NCI-H524 treated with DMSO at 0.1 percent for 48 hours (cell line): ENCODE measurements at regions not wholly inside any gene's neighbourhood (a gene's known extent, or its start where the extent isn't known, plus 50 kb on each side); places are given as distances from the start of the nearest gene placed in this dataset.
A peak's percentile ranks its signal among the peaks of the same experiment; 100 is the strongest.

Experiments used
- DNase-seq: peaks from one replicate; lab custom pipeline; 2025; lab: John Stamatoyannopoulos, UW

GRCh38 chr6:45830441-45831139 lies 185.1 kb downstream of the CLIC5 start:
- no peak for DNase-seq

- no peak for DNase-seq
Observed at GRCh38 chr6:45829873-45830272, 185.8 kb downstream of the CLIC5 start.

- DNase-seq, result no peak
Observed at GRCh38 chr6:45827952-45828530, 187.6 kb downstream of the CLIC5 start.

GRCh38 chr6:45822873-45823272 lies 192.8 kb downstream of the CLIC5 start:
- no peak for DNase-seq

GRCh38 chr6:45822246-45822812 lies 193.3 kb downstream of the CLIC5 start:
- no peak for DNase-seq

GRCh38 chr6:45818655-45819054 lies 197.0 kb downstream of the CLIC5 start:
- no peak for DNase-seq

- no peak for DNase-seq
Observed at GRCh38 chr6:45816674-45817297, 198.9 kb downstream of the CLIC5 start.

GRCh38 chr6:45815466-45816125 lies 200.1 kb downstream of the CLIC5 start:
- no peak for DNase-seq

- no peak for DNase-seq
Observed at GRCh38 chr6:45814772-45815171, 200.9 kb downstream of the CLIC5 start.

GRCh38 chr6:45813943-45814342 lies 201.7 kb downstream of the CLIC5 start:
- no peak for DNase-seq

GRCh38 chr6:45812922-45813321 lies 202.7 kb downstream of the CLIC5 start:
- no peak for DNase-seq

- DNase-seq, result no peak
Observed at GRCh38 chr6:45808917-45809316, 206.7 kb downstream of the CLIC5 start.

GRCh38 chr6:45808042-45808645 lies 207.5 kb downstream of the CLIC5 start:
- no peak for DNase-seq

- no peak for DNase-seq
Observed at GRCh38 chr6:45807311-45808041, 208.2 kb downstream of the CLIC5 start.

- no peak for DNase-seq
Observed at GRCh38 chr6:45806172-45806571, 209.5 kb downstream of the CLIC5 start.

- no peak for DNase-seq
Observed at GRCh38 chr6:45803071-45803470, 212.6 kb downstream of the CLIC5 start.

GRCh38 chr6:45801471-45802289 lies 214.0 kb downstream of the CLIC5 start:
- DNase-seq, result no peak

GRCh38 chr6:45800911-45801310 lies 214.7 kb downstream of the CLIC5 start:
- DNase-seq, result no peak

GRCh38 chr6:45795678-45796077 lies 220.0 kb downstream of the CLIC5 start:
- peak; percentile 46 for DNase-seq

- DNase-seq, result no peak
Observed at GRCh38 chr6:45794465-45794864, 221.2 kb downstream of the CLIC5 start.
